Femur (tissue), 1 donor: ENCODE measurements at regions not wholly inside any gene's neighbourhood (a gene's known extent, or its start where the extent isn't known, plus 50 kb on each side); places are given as distances from the start of the nearest gene placed in this dataset.
"Not testable (repeated sequence)": the region's sequence is repeated elsewhere in the genome, so short reads cannot be mapped to it uniquely, and the experiment has no call there.

Experiments used
- DNase-seq: peaks from one replicate; pipeline ENCODE4 v3.0.0-alpha.2; 2017

DNA sequence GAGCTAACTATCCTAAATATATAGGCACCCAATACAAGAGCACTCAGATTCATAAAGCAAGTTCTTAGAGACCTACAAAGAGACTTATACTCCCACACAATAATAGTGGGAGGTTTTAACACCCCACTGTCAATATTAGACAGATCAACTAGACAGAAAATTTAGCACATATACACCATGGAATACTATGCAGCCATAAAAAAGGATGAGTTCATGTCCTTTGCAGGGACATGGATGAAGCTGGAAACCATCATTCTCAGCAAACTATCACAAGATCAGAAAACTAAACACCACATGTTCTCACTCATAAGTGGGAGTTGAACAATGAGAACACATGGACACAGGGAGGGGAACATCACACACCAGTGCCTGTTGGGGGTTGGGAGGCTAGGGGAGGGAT, 358.9 kb upstream of the KCND2 start:
- not testable (repeated sequence) for DNase-seq

DNA sequence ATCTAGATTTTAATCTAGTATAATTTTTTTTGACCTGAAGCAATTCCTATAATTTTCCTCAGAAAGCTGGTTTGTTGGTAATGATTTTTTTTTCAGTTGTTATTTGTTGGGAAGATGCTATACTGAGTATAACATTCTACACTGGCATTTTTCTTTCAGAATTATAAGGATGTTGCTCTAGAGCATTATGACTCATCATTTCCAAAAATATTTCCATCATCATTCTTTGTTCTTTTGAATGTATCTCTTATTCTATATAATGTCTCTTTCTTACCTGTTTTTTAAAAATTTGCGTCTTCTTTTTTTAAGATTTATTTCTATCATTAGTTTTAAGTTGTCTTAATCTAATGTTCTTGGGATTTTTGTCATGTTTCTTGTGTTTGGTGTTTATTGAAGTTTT, 356.5 kb upstream of the KCND2 start:
- no peak for DNase-seq

DNA sequence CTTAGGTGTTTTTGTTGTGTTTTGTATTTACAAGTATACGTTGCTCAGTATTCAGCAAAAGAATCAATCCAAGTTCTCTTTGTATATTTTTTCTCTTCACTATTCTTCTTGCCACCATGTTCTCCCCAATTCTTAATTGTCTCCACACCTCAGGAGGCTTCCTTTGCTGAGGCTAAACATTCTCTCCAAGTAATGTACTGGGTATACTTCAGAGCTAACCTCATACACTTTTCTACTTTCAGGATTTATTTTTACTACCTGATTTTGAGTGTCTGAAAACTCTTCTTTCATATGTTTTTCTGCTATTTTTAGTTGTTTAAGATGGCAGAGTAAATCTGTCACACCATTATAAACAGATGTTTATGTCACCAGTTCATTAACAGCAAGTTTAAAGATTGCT, 354.8 kb upstream of the KCND2 start:
- DNase-seq: no peak

GRCh38 chr7:119919986-119920385, 353.0 kb upstream of the KCND2 start:
- DNase-seq: no peak

DNA sequence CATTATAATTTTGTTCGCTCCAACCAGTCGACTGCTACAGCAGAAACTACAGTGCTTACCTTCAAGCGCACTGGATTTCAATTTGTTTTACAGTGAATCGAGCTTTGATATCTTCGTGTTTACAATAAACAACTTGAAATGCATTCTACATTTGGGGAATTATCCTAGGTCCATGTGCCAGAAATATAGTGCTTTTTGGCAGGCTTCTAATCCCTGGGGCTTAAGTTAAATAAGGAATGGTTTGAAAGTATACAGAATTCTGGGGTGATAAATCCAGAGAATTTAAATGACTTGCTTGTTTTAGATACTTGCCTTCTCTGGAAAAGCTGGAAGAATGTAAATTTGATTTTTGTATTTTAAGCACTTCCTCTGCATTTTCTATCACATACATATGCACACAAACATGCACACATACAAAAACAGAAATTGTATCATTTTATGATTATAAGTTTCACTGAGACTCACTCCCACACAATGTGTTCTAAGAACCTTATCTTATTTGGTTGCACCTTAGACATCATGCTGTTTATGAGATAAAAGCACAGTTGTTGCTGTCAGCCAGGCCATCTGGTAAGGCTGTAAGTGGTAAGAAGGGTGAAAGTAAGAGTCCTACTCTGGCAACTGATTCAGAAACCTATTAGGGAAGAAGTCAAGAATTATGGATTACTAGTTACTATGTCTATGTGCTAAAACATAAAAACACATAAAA, 347.2 kb upstream of the KCND2 start:
- no peak for DNase-seq

- no peak for DNase-seq
These were observed 343.1 kb upstream of the KCND2 start for GRCh38 chr7:119929891-119930290.

DNA sequence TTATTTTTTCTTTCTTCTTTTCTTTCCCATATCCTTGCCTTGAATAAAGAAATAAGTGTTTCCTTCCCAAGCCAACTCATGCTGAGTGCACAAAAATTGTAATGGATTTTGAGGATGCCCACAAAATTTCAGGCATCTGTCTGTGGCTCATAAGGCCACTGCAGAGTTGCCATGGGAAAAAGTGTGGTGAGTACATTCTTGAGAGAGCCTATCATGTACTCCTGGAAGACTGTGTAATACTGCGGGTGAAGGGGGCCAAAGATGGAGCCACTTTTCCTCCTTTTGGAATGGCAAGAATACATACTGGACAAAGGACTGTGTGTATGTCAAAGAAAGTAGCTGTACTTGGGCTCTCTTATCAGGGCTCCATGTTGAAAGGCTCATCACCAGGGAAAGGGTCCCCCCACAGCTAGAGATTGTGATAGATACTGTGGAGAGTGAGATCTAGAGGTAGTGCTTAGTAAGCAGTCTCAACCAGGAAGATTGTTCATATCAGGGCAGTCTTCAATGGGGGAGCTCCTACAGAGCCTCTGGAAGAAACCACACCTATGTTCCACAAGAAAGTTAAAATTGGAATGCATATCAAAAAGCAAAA, 341.6 kb upstream of the KCND2 start:
- no peak for DNase-seq

GRCh38 chr7:119935418-119936025, 337.5 kb upstream of the KCND2 start:
- DNase-seq: no peak

DNA sequence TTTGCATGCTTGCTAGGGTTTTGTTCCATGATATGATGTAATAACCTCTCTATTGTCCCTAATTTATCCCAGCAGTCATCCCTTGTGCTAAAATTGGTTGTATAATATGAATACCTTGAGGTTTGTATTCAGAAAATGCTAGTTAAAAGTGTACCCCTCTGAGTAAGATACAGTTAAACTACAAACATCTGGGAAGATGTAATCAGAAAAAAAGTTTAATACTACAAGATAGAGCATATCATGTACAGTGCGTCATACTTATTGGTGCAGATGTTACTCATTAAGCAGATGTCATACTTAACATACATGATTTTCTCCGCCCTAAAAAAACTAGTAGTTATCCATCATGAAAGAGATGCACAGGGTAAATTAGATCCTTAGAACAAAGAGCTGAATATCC, 336.1 kb upstream of the KCND2 start:
- DNase-seq: no peak

GRCh38 chr7:119937745-119938144, 335.2 kb upstream of the KCND2 start:
- DNase-seq: no peak

GRCh38 chr7:119943942-119944600, 328.9 kb upstream of the KCND2 start:
- DNase-seq: no peak

- no peak for DNase-seq
These were observed 328.4 kb upstream of the KCND2 start for GRCh38 chr7:119944601-119944972.

DNA sequence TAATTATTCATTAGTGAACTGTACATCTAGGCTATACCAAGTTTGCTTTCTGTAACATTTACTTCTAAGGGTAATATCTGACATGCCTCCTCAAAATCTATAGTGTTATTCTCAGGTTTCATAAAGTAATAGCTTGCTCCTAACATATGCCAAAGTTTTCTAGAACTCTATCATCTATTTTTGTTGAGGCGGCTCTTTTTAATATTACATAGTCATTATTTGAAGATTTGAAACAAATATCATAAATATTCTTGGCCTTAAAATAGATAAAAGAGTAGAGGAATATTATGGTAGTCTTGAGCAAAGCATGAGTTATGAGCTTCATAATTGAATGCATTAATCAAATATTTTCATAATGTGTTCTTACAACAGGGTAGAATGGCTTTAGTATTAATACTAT, 327.2 kb upstream of the KCND2 start:
- DNase-seq: no peak

DNA sequence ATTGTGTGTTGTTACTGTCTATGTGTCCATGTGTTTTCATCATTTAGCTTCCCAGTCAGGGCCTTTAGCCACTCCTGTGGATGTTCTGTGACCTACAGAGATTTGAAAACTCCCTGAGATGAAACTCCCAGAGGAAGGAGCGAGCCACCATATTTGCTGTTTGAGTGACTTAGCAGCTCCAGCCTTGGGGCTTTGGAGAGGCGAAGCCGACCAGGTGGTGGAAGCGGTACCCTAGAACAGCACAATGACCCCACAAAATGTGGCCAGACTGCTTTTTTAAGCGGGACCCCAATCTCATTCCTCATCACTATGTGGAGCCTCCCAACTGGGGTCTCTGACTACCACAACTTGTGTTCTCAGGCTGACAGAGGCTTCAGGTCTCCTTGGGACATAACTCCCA, 323.9 kb upstream of the KCND2 start:
- DNase-seq: no peak

DNA sequence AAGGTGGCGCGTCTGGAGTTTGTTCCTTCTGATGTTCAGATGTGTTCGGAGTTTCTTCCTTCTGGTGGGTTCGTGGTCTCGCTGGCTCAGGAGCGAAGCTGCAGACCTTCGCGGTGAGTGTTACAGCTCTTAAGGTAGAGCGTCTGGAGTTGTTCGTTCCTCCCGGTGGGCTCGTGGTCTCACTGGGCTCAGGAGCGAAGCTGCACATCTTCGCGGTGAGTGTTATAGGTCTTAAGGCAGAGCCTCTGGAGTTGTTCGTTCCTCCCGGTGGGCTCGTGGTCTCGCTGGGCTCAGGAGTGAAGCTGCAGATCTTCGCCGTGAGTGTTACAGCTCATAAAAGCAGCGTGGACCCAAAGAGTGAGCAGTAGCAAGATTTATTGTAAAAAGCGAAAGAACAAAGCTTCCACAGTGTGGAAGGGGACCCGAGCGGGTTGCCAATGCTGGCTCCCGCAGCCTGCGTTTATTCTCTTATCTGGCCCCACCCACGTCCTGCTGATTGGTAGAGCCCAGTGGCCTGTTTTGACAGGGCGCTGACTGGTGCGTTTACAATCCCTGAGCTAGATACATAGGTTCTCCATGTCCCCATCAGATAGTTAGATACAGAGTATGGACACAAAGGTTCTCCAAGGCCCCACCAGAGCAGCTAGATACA, 322.5 kb upstream of the KCND2 start:
- DNase-seq: not testable (repeated sequence)

DNA sequence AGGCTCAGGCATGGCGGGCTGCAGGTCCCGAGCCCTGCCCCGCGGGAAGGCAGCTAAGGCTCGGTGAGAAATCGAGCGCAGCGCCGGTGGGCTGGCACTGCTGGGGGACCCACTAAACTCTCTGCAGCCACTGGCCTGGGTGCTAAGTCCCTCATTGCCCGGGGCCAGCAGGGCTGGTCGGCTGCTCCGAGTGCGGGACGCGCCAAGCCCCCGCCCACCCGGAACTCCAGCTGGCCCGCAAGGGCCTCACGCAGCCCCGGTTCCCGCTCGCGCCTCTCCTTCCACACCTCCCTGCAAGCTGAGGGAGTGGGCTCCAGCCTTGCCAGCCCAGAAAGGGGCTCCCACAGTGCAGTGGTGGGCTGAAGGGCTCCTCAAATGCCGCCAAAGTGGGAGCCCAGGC, 321.4 kb upstream of the KCND2 start:
- DNase-seq: not testable (repeated sequence)

DNA sequence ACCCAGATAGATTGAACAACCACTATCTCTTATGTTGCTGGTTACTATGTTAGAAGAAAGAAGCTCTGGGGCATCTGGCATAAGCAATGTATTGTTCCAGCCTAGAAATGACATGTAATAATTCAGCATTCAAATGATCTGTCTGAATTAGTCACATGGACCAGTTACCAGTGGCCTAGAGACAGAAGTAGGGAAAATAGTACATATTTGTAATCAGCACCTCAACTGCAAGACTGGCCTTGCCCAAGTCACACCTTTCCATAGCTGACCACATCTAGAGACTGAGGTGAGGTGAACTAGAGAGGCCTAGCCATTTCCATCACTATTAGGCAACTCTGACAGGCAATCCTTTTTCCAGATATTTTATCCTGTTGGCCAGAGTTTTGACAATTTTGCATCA, 315.6 kb upstream of the KCND2 start:
- no peak for DNase-seq

DNA sequence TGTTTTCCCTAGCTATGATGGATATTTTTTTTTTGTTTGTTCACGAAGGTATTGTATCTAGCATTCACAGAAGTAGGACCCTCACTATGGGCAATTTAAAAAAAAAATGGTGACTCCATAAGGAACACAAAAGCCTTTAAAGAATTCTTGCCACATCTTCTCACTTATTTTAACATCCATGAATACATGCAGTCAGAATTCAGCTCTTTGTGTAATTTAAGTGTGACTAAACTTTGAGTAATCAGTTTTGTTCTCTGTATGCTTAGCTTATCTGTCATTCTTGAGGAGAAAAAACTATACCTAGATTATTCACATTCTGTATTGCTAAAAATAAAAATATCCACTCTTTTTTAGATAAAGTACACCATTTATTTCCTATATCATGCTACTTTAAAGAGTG, 313.2 kb upstream of the KCND2 start:
- no peak for DNase-seq

DNA sequence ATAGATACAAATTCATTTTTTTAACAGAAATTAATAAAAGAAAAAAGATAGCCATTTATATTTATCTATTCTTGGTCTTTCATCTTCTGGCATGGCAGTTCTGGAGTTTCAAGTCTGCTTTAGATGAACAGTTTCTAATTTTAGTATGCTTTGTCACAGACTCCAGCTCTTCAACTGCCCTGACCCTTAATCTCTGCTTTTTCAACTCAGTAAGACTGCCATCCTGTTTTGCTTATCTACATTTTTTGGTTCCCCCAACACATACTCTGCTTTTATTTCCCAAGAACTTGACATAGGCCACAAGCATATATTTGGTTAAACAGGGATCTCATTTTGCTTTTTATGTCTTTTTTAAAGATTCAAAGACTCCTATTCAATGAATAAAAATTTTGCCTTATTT, 309.3 kb upstream of the KCND2 start:
- no peak for DNase-seq

GRCh38 chr7:119964065-119964464, 308.9 kb upstream of the KCND2 start:
- no peak for DNase-seq

- DNase-seq: no peak
These were observed 308.0 kb upstream of the KCND2 start for GRCh38 chr7:119964788-119965542.

- DNase-seq: no peak
These were observed 305.8 kb upstream of the KCND2 start for GRCh38 chr7:119967221-119967620.

DNA sequence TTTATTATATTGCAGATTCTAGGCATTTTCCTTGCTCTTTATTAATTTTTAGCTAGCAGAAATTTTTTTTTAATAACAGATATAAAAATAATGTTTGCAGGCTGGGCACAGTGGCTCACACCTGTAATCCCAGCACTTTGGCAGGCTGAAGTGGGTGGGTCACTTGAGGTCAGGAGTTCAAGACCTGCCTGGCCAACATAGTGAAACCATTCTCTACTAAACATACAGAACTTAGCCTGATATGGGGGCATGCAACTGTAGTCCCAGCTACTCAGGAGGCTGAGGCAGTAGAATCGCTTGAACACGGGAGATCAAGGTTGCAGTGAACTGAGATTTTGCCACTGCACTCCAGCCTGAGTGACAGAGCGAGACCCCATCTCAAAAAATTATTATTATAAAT, 304.6 kb upstream of the KCND2 start:
- DNase-seq: not testable (repeated sequence)
